Pons (tissue), 1 donor: ENCODE measurements at regions not wholly inside any gene's neighbourhood (a gene's known extent, or its start where the extent isn't known, plus 50 kb on each side); places are given as distances from the start of the nearest gene placed in this dataset.
A peak's percentile ranks its signal among the peaks of the same experiment; 100 is the strongest.

Experiments
- DNase-seq: peaks from one replicate; pipeline ENCODE4 v3.0.0-alpha.2; 2016; ENCODE audit warnings: low spot score

- peak; percentile 58 for DNase-seq
These were observed 287.8 kb downstream of the RRAGC start for GRCh38 chr1:38571726-38572125.

DNA sequence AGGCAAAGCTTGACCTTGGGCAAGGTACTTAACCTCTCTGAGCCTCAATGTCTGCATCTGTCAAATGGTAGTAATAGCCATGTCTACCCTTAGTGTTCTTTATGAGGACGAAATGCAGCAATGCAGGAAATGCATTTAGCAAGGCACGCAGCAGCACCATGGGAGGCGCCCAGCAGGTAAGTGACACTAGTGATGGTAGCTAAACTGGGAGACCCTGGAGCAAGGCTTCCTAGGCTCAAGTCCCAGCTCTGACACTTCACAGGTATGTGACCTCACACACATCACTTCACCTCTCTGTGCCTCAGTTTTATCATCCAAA lies 289.0 kb downstream of the RRAGC start:
- DNase-seq, result no peak

GRCh38 chr1:38569932-38570656 lies 289.5 kb downstream of the RRAGC start:
- no peak for DNase-seq

DNA sequence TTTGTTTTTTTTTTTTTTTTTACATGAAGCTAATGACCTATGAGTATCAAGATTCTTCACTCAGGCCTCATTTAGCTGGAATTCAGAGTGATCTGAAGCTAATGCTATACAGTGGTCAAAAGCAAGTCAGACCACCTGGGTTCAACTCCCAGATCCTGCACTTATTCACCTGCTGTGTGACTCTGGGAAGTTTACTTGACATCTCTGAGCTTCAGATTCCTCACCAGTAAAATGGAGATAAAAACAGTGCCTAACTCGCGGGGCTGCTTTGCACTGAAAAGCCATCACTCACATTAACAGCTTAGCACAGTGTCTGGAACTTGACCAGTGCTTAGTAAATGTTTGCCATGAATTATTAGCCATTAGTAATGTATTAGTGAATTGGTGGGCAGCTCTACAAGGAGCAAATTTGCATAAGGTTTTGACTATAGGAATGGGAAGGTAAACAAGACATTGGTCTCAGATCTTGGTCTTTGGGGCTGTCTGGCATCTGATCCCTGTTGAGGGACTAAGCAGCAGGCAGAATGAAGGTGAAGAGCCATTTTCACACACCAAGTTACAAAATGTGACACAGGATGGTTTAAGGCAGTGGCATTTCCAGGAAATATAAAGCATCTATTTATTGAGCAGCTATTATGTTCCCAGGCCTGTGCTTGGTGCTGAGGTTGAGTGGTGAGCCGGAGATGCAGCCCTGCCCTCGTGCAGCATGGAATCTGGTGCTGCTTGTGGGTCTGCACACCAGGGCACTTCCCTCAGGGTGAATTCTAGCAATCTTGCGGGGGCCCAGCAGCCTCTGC lies 291.3 kb downstream of the RRAGC start:
- DNase-seq, result no peak

DNA sequence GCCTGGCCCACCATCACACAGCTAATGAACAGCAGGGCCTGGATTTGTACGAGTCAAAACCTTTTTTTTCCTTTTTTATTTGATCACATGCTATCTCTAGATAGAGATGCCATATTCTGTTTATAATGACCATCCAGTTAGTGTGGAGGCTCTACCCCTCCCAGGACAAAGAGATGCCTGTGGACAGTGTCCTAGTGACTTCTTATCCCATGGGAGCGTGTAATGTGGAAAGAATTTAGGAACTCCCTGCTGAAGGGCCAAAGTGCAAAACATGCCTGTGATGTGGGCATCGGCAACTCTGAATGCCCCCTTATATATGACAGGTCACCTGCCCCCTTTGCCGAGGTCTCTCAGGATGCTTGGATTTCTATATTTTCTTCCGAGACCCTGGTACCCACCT lies 292.2 kb downstream of the RRAGC start:
- DNase-seq, result no peak

DNA sequence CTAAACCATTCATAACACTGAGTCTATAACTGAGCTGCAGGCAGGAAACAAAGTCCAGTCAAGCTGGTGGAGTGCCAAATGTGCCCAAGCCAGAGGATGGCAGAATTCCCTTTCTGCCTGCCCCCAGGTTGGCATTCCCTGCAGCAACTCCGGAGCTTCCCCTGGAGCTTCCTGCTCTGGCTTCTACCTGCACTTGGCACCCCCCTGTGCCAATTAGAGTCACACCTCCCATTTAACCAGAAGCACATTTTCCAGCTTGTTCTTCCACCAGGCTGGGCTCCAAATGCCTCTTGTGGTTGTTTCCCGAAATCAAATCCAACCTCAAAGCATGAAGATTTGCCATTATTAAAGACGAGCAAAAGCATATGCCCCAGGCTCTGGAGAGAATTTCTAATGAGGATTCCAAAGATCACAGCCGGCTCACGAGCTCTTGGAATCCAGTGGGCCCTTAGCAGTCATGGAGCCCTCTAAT lies 294.5 kb downstream of the RRAGC start:
- peak; percentile 12 for DNase-seq

GRCh38 chr1:38563942-38564735 lies 295.4 kb downstream of the RRAGC start:
- DNase-seq, result no peak

GRCh38 chr1:38561725-38562124 lies 297.8 kb downstream of the RRAGC start:
- no peak for DNase-seq

GRCh38 chr1:38561110-38561509 lies 298.5 kb downstream of the RRAGC start:
- DNase-seq, result no peak

GRCh38 chr1:38560457-38560856 lies 299.1 kb downstream of the RRAGC start:
- DNase-seq, result no peak

GRCh38 chr1:38559446-38560165 lies 300.0 kb downstream of the RRAGC start:
- DNase-seq, result no peak

DNA sequence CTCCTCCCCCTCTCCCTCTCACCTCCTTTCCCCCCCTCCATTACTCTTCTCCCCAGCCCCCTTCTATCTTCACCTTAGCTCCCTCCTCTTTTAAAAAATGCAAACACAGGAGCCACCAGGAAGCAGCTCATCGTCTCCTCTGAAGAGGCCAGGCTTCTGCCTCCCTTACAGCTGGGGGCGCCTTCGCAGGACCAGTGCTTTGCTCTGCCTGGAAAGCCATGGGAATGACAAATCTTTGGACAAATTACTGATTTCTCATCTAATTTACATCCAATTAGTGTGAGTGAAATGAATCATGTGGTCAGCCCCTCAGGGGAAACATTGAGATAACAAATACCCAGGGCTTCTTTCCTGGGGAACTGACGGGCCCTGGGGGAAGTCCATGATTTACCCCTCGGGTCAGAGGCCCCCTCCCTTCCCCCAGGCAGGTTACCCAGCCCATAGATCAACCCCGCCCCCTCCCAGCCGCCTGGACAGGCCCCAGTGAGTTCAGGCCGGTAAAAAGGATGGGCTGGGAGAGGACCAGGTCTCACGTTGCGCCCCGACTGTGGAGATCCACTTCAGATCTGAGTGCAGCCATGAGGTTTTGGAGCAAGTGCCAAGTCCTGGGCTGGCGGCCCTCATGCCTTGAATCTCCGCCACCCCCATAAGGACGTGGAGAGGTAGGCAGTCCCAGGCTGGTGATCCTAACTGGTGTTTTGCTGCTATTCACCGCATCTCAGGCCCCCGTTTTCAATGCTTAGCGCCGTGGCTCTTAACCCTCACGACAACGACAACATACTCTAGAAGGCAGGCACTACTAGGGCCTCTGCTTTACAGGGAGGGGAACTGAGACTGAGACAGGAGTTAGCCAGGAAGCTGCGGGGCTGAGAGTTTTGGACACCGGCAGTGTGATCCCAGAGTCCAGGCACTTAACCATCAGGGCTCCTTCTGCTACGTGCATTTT lies 300.8 kb downstream of the RRAGC start:
- no peak for DNase-seq

- no peak for DNase-seq
These were observed 301.5 kb downstream of the RRAGC start for GRCh38 chr1:38558055-38558454.

DNA sequence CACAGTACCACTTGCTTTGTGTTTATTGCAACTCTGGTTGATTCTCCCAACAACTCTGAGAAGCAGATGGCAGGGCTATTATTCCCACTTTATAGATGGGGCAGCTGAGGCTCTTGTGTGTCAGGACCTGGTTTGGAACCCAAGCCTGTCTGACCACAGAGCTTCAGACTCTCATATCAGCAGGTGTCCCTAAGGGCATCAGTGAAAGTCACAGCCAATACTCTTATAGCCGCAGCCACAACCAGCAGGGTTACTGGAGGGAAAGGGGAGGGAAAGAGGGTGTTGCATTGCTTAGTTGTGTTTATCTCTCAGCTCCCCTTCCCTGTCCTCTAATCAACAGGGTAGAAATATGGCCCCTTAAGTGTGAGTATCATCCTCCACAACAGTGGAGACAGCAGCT lies 304.0 kb downstream of the RRAGC start:
- DNase-seq, result no peak

DNA sequence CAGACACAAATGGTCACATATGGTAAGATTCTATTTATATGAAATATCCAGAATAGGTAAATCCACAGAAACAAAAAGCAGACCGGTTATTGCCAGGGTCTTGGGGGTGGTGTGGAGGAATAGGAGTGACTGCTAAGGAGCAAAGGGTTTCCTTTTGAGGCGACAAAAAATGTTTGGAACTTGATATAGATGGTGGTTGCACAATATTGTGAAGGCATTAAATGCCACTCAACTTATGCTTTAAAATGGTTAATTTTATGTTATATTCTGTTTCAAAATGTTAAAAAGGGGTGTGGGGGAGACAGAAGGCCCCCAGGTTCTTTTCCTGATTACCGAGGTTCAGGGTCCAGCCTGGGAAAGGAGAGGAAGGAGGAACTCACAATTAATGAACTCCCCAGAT lies 304.4 kb downstream of the RRAGC start:
- no peak for DNase-seq

DNA sequence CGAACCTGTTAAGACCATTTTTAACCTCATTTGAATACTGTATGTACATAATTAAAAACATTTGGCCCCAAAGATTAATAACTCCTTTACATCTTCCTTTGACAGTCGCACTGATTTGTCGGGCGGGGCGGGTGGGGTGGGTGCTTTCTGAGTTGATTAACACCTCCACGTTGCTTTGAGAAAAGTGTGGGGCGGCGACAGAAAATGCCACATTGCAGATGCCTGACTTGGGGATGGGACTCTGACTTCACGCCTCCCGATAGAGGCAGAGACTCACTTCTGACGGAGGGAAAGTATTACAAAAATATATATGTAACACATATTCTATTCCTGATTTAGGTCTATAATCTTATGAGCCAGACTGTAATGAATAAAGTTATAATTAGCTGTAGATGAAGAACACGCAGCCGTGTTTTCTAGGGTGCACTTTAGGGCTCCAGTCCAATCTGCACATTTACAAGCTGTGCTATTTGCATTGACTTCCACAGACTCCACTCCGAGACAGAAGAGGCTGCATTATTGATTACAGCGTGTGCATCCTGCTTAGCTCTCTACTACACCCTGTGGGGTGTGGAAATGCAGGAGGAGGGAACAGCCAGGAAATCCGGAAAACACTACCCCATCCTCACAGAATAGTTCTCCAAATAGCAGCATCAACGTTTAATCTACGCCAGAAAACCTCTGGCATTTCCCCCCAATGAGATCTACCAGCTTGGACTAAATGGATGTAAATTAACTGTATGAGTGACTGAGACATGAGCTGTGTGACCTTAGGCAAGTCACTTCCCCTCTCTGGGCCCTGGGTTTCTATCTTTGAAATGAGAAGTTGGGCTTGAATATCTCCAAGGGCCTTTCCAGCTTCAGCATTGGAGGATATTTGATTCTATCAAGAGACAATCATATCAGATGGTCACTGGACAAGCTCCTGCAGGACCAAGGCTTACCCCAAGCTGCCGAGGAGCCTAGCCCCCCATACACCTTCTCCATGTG lies 308.0 kb downstream of the RRAGC start:
- DNase-seq, result no peak

- DNase-seq, result peak; percentile 86
These were observed 310.4 kb downstream of the RRAGC start for GRCh38 chr1:38549191-38549590.

DNA sequence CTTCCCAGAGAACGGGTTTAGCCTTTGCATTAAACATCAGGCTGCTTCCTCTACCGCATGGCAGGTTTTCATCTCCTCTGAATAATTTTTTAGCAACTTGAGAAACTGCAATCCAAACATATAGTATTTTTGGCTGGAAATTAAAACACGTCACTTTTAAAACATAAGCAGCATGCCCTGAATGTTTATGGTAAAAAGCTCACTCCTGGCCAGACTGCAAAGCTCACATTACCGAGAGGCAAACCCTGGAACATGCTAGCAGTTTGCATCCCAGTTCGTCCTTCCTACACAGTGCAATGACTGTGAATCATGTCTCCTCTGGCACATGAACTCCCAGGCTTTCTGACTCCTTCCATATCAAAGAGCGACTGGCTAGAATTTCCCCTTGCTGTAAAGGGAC lies 312.3 kb downstream of the RRAGC start:
- DNase-seq, result no peak

GRCh38 chr1:38546636-38547035 lies 312.9 kb downstream of the RRAGC start:
- peak; percentile 34 for DNase-seq

GRCh38 chr1:38541223-38541622 lies 318.3 kb downstream of the RRAGC start:
- no peak for DNase-seq
